ENCODE measurements at regions not wholly inside any gene's neighbourhood (a gene's known extent, or its start where the extent isn't known, plus 50 kb on each side); places are given as distances from the start of the nearest gene placed in this dataset.

DNA sequence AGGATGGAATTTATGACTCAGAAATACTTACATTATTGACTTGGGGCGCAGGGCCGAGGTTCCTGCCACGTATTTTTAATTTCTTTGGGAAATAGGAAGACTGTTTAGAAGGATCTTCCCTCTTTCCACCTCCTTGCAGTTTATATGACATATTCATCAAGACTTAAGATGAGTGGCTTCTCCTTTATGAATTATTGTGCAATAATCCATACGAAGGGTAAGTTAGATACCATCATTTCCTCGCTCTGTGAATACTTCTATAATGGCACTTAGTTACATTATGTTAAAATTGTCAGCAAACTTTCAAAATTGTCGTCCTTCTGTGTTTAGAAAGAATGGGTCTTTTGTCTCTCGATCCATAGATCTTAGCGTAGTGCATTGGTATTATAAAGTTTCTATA is 328.8 kb upstream of the UBE2E3 start:
- DNase-seq (ENCODE audit: low read depth, low spot score), result no peak
- intact Hi-C loops (cut with micrococcal nuclease), result no loop called here
- Histone ChIP-seq H3K4me3 (replicated peaks in 1 of 2; ENCODE audit: low read depth in 1 of 2, low read length in 2 of 2) (no peak overlapping the region), H3K9me2 (ENCODE audit: insufficient read depth) (no peaks in the 10 kb centered on the region), H3K36me3 (ENCODE audit: control insufficient read depth in 1 of 2, insufficient read depth in 2 of 2, low read length in 2 of 2) (no peaks in the 10 kb centered on the region), H4K20me1 (ENCODE audit: insufficient read depth) (no peaks in the 10 kb centered on the region), H3K79me2 (ENCODE audit: insufficient read depth, low read length) (no peaks in the 10 kb centered on the region), H3K4me1 (ENCODE audit: control insufficient read depth in 1 of 2, insufficient read depth in 2 of 2, low read length in 2 of 2) (peaks cover 3 to 21% of the 10 kb centered on the region in 2 experiments), H3K9ac (ENCODE audit: low read length) (no peak overlapping the region), H3K9me3 (ENCODE audit: control insufficient read depth in 1 of 2, insufficient read depth in 1 of 2, low read depth in 1 of 2, low read length in 2 of 2) (no peaks in the 10 kb centered on the region), H3K27ac (ENCODE audit: low read depth, low read length) (no peak overlapping the region), H3K4me2 (ENCODE audit: low read length) (no peak overlapping the region), H2AFZ (ENCODE audit: low read depth, low read length, poor library complexity, severe bottlenecking) (no peak overlapping the region), H3K27me3 (ENCODE audit: insufficient read depth, low read length) (no peaks in the 10 kb centered on the region)
- no peak for ATAC-seq
- TF ChIP-seq YY1 (IDR thresholded peaks at IDR 0.05; ENCODE audit: extremely low read depth, insufficient replicate concordance, low read depth, low read length) (no peak), ZFX (IDR thresholded peaks at IDR 0.05) (no peak), EGR1 (IDR thresholded peaks at IDR 0.05; ENCODE audit: low read depth) (no peak), CBX3 (IDR thresholded peaks at IDR 0.05; ENCODE audit: low read depth) (no peak), POLR2AphosphoS5 (IDR thresholded peaks at IDR 0.05; ENCODE audit: low read depth, low read length) (no peak), SIN3A (IDR thresholded peaks at IDR 0.05; ENCODE audit: low read depth) (no peak), CEBPB (IDR thresholded peaks at IDR 0.05; ENCODE audit: low read depth) (no peak), EZH2 (IDR thresholded peaks at IDR 0.05) (no peak), FOSL1 (IDR thresholded peaks at IDR 0.05; ENCODE audit: low read depth) (no peak), RAD21 (IDR thresholded peaks at IDR 0.05; ENCODE audit: low read depth) (no peak), EZH2phosphoT487 (IDR thresholded peaks at IDR 0.05; ENCODE audit: borderline replicate concordance) (no peak), ZNF274 (IDR thresholded peaks at IDR 0.05; ENCODE audit: low read depth, low read length) (no peak), JUND (IDR thresholded peaks at IDR 0.05) (no peak), ELF1 (IDR thresholded peaks at IDR 0.05; ENCODE audit: borderline replicate concordance, low read depth) (no peak), POLR2A (IDR thresholded peaks at IDR 0.05; ENCODE audit: borderline replicate concordance, extremely low read depth, insufficient read depth, insufficient read length) (no peak)
- TF ChIP-seq, protein P1, sequence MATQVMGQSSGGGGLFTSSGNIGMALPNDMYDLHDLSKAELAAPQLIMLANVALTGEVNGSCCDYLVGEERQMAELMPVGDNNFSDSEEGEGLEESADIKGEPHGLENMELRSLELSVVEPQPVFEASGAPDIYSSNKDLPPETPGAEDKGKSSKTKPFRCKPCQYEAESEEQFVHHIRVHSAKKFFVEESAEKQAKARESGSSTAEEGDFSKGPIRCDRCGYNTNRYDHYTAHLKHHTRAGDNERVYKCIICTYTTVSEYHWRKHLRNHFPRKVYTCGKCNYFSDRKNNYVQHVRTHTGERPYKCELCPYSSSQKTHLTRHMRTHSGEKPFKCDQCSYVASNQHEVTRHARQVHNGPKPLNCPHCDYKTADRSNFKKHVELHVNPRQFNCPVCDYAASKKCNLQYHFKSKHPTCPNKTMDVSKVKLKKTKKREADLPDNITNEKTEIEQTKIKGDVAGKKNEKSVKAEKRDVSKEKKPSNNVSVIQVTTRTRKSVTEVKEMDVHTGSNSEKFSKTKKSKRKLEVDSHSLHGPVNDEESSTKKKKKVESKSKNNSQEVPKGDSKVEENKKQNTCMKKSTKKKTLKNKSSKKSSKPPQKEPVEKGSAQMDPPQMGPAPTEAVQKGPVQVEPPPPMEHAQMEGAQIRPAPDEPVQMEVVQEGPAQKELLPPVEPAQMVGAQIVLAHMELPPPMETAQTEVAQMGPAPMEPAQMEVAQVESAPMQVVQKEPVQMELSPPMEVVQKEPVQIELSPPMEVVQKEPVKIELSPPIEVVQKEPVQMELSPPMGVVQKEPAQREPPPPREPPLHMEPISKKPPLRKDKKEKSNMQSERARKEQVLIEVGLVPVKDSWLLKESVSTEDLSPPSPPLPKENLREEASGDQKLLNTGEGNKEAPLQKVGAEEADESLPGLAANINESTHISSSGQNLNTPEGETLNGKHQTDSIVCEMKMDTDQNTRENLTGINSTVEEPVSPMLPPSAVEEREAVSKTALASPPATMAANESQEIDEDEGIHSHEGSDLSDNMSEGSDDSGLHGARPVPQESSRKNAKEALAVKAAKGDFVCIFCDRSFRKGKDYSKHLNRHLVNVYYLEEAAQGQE (IDR thresholded peaks at IDR 0.05; ENCODE audit: low read depth), result no peak
- TF ChIP-seq, protein P2, sequence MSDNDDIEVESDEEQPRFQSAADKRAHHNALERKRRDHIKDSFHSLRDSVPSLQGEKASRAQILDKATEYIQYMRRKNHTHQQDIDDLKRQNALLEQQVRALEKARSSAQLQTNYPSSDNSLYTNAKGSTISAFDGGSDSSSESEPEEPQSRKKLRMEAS (IDR thresholded peaks at IDR 0.05), result no peak
- TF ChIP-seq, protein P3, sequence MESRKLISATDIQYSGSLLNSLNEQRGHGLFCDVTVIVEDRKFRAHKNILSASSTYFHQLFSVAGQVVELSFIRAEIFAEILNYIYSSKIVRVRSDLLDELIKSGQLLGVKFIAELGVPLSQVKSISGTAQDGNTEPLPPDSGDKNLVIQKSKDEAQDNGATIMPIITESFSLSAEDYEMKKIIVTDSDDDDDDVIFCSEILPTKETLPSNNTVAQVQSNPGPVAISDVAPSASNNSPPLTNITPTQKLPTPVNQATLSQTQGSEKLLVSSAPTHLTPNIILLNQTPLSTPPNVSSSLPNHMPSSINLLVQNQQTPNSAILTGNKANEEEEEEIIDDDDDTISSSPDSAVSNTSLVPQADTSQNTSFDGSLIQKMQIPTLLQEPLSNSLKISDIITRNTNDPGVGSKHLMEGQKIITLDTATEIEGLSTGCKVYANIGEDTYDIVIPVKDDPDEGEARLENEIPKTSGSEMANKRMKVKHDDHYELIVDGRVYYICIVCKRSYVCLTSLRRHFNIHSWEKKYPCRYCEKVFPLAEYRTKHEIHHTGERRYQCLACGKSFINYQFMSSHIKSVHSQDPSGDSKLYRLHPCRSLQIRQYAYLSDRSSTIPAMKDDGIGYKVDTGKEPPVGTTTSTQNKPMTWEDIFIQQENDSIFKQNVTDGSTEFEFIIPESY (IDR thresholded peaks at IDR 0.05; ENCODE audit: extremely low read depth, insufficient replicate concordance, low read length), result no peak
- TF ChIP-seq, protein P4, sequence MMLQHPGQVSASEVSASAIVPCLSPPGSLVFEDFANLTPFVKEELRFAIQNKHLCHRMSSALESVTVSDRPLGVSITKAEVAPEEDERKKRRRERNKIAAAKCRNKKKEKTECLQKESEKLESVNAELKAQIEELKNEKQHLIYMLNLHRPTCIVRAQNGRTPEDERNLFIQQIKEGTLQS (IDR thresholded peaks at IDR 0.05), result no peak
- TF ChIP-seq, protein P5, sequence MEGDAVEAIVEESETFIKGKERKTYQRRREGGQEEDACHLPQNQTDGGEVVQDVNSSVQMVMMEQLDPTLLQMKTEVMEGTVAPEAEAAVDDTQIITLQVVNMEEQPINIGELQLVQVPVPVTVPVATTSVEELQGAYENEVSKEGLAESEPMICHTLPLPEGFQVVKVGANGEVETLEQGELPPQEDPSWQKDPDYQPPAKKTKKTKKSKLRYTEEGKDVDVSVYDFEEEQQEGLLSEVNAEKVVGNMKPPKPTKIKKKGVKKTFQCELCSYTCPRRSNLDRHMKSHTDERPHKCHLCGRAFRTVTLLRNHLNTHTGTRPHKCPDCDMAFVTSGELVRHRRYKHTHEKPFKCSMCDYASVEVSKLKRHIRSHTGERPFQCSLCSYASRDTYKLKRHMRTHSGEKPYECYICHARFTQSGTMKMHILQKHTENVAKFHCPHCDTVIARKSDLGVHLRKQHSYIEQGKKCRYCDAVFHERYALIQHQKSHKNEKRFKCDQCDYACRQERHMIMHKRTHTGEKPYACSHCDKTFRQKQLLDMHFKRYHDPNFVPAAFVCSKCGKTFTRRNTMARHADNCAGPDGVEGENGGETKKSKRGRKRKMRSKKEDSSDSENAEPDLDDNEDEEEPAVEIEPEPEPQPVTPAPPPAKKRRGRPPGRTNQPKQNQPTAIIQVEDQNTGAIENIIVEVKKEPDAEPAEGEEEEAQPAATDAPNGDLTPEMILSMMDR (IDR thresholded peaks at IDR 0.05 in 2 of 3, conservative IDR thresholded peaks at IDR 0.05 in 1 of 3; ENCODE audit: borderline replicate concordance in 1 of 3, insufficient read depth in 1 of 3, low read depth in 2 of 3, low read length in 2 of 3), result no peak
- ChIA-PET RAD21 (ENCODE audit: low non-redundant PET in 1 of 2, low total read pairs in 2 of 2, uncharacterized antibody in 2 of 2, unreplicated experiment in 2 of 2) (no interaction called here), CTCF (no interaction called here), POLR2A (no interaction called here)
- no TSS peak for BruUV-seq (replicated peaks)
